H54 (cell line): ENCODE measurements at regions not wholly inside any gene's neighbourhood (a gene's known extent, or its start where the extent isn't known, plus 50 kb on each side); places are given as distances from the start of the nearest gene placed in this dataset.

Source experiments
- DNase-seq: peaks from one replicate; pipeline ENCODE4 v3.0.0; 2011; ENCODE audit warnings: low spot score, mixed read lengths; ENCODE audit not compliant: insufficient read length
- FAIRE-seq: peaks from 3 replicates; lab custom pipeline; 2011; peaks lifted over from hg19 to GRCh38; lab: Jason Lieb, UNC
- POLR2A ChIP-seq: IDR thresholded peaks from 2 replicates; pipeline ENCODE4 v1.6.1; 2011; ENCODE audit warnings: low read depth, mild to moderate bottlenecking, low read length

- FAIRE-seq, result no peak
- no peak for TF ChIP-seq POLR2A
- DNase-seq, result no peak
These were observed 538.0 kb downstream of the UTRN start for GRCh38 chr6:144823131-144823530.

DNA sequence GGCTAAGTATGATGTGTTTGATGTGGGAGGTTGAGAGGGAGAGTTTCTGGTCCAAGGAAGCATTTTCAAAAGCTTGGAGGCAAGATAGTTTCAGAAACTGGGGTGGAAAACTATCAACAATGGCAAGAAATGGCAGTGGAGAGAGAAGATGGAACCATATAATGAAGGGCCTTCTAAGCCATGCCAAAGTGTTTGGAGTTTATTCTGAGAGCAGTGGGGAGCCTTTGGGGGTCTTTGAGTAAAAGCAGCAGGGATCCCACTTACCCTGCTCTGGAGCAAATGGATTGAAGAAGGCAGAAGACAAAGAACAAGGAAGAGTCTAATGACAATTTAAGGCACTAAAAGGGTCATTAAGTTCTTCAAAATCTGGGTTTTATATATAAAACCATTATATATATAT is 538.9 kb downstream of the UTRN start:
- FAIRE-seq (no peak), DNase-seq (no peak)
- TF ChIP-seq POLR2A, result no peak

DNA sequence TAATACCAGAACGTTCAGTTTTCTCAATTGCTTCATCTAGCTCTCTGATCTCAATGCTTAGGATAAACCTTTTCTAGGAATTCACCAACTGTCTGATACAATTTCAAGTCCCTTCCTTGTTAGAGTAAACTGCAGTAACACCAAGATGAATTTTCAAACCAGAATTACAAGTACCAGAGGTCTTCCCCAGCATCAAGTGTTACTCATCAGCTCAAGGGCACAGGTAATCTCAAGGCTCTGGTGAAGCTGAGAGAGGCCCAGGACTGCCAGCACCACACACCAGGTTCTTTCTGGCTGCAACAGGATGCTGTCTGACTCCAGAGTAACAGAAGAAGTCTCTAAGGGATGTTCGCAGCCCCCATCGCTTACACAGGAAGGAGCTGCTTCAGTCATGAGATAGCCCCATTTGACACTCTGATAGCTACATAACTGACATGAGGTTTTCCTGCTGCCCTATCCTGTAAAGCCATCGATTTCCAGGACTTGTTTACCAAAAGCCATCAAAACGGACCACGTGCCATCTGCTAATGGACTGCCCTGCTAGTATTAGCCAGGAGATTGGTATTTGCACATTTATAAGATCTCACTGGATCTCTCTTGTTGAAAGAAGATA is 549.4 kb downstream of the UTRN start:
- DNase-seq (no peak), FAIRE-seq (no peak)
- no peak for TF ChIP-seq POLR2A

- no peak for TF ChIP-seq POLR2A
- no peak for DNase-seq
- FAIRE-seq, result no peak
These were observed 550.3 kb downstream of the UTRN start for GRCh38 chr6:144835322-144835973.

GRCh38 chr6:144840619-144841018 is 555.5 kb downstream of the UTRN start:
- TF ChIP-seq POLR2A, result no peak
- DNase-seq (no peak), FAIRE-seq (no peak)

DNA sequence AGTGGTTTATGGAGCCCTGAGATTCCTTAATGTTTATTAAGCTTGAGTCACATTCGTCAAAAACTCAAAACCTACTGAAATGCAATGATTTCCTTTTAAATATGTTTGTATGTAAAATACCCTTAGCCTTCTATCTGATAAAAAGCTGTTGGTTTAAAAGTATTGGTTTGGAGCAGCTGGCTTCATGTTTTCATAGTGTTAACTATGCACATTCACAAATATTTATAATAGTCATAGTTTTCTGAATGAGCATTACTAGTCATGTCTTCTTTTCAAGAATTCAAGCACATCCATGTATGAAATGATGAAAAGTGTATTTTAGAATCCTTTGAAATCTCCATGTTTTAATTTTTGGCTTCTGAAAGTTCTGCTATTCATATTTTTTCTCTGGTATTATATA is 558.6 kb downstream of the UTRN start:
- FAIRE-seq, result no peak
- no peak for TF ChIP-seq POLR2A
- DNase-seq, result no peak

- FAIRE-seq, result no peak
- no peak for DNase-seq
- no peak for TF ChIP-seq POLR2A
These were observed 559.5 kb downstream of the UTRN start for GRCh38 chr6:144844596-144844995.

DNA sequence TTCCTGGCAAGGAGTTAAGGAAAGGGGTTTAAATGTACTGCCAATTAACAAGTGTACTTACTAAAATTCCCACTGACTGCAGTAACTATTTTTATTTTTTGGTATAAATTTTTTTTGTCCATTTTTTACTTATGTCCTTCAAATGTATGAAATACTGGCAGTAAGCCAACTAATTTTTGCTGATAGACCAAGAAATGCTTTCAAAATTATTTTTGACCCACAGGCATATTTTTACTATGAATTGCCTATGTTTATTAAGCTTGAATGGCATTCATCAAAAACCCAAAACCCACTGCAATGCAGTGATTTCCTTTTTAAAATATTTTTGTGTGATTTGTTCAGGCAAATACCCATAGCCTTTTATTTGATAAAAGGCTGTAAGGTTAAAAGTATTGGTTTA is 560.1 kb downstream of the UTRN start:
- DNase-seq, result no peak
- no peak for FAIRE-seq
- TF ChIP-seq POLR2A, result no peak

DNA sequence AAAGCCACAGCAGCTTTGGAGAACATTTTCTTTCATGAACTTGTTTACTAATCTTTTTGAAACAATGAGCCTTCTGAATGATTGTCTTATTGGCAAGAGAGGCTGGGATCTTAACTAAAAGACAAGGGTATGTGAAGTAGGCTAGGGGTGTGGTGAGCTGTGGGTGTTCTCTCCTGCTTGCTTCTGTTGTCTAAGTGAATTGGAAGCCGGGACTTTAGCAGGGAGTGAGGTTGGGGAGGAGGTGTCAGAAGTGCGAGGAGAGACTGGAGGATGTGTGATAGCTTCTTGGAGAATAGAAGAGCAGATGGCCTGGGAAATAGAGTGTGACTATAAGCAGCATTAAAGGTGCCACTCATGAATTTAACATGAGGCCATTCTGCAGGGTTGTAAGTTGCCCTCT is 562.8 kb downstream of the UTRN start:
- no peak for FAIRE-seq
- TF ChIP-seq POLR2A, result no peak
- no peak for DNase-seq

GRCh38 chr6:144849920-144850319 is 564.8 kb downstream of the UTRN start:
- TF ChIP-seq POLR2A, result no peak
- no peak for FAIRE-seq
- no peak for DNase-seq

DNA sequence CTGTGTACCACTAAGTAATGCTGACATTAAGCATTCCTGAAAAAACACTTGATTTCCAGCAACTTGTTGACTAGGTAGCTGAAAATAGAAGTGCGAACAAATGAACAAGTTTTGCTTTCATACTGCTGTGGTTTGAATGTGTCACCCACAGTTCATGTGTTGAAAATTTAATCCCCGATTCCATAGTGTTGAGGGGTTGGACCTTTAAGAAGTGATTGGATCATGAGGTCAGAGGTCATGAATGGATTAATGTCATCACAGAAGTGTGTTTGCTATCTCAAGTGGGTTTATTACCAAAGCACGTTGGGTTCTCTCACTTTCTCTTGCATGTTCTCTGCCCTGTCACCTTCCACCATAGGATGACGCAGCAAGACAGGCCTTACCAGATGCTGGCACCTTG is 568.5 kb downstream of the UTRN start:
- FAIRE-seq, result no peak
- no peak for TF ChIP-seq POLR2A
- DNase-seq, result no peak

GRCh38 chr6:144854654-144855053 is 569.5 kb downstream of the UTRN start:
- DNase-seq (no peak), FAIRE-seq (no peak)
- no peak for TF ChIP-seq POLR2A

DNA sequence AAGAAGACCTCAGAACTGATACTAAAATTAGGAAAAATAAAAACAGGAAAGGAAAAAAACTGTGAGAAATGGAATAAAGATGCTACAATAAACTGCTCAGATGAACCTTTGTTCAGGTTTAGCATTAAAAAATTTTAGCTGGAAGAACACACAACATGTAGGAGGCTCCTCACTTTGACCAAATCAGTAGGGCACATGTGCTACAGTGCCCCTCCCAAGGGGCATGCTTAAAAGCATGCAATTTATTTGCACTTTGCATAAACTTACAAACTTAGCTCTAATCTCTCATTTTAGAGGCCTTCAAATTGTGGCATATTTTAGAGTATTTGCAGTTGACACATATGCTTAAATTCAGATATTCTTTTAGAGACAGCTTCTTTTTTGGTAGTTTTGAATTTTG is 570.2 kb downstream of the UTRN start:
- DNase-seq (no peak), FAIRE-seq (no peak)
- no peak for TF ChIP-seq POLR2A

- DNase-seq (no peak), FAIRE-seq (no peak)
- no peak for TF ChIP-seq POLR2A
These were observed 570.8 kb downstream of the UTRN start for GRCh38 chr6:144855812-144856531.

DNA sequence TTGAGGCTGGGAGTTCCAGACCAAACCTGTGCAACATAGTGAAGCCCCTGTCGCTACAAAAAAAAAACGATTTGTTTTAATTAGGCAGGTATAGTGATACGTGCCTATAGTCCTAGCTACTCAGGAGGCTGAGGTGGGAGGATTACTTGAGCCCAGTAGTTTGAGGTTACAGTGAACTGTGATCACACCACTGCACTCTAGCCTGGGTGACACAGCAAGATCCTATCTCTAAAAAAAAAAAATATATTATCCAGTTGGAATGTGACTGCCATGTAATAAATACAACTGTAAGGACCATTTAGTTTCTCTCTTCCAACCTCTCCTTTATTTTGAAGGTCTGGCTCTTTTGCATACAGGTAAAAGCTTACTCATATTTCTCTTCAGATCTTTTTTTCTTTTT is 571.5 kb downstream of the UTRN start:
- TF ChIP-seq POLR2A, result no peak
- DNase-seq (no peak), FAIRE-seq (no peak)

GRCh38 chr6:144857086-144857485 is 572.0 kb downstream of the UTRN start:
- FAIRE-seq, result no peak

More at GRCh38 chr6:144857086-144857485, 572.0 kb downstream of the UTRN start:
- TF ChIP-seq POLR2A, result no peak
- DNase-seq, result no peak
